ENCODE measurements at regions not wholly inside any gene's neighbourhood (a gene's known extent, or its start where the extent isn't known, plus 50 kb on each side); places are given as distances from the start of the nearest gene placed in this dataset.
"Not testable (repeated sequence)": the region's sequence is repeated elsewhere in the genome, so short reads cannot be mapped to it uniquely, and the experiment has no call there.

GRCh38 chr15:26126070-26126469 lies 262.9 kb upstream of the ATP10A start:
- DNase-seq (ENCODE audit: low read depth) = no peak

GRCh38 chr15:26125664-26126063 lies 262.5 kb upstream of the ATP10A start:
- H3K4me3 ChIP-seq (ENCODE audit: low read depth, low read length) = no peak overlapping the region
- TF ChIP-seq CTCF (IDR thresholded peaks at IDR 0.05; ENCODE audit: low read depth, low read length) = no peak
- TF ChIP-seq POLR2A (IDR thresholded peaks at IDR 0.05; ENCODE audit: extremely low read depth, insufficient read length) = no peak
- TF ChIP-seq MYC (IDR thresholded peaks at IDR 0.05; ENCODE audit: low read depth, low read length) = no peak
- TF ChIP-seq MAX (IDR thresholded peaks at IDR 0.05; ENCODE audit: low read depth, low read length) = no peak
- no peak for DNase-seq (ENCODE audit: low read depth)

More at GRCh38 chr15:26126070-26126469, 262.9 kb upstream of the ATP10A start:
- no peak overlapping the region for H3K4me3 ChIP-seq (ENCODE audit: low read depth, low read length)
- no peak for TF ChIP-seq MAX (IDR thresholded peaks at IDR 0.05; ENCODE audit: low read depth, low read length)
- TF ChIP-seq MYC (IDR thresholded peaks at IDR 0.05; ENCODE audit: low read depth, low read length) = no peak
- TF ChIP-seq POLR2A (IDR thresholded peaks at IDR 0.05; ENCODE audit: extremely low read depth, insufficient read length) = no peak
- no peak for TF ChIP-seq CTCF (IDR thresholded peaks at IDR 0.05; ENCODE audit: low read depth, low read length)

- no peak overlapping the region for H3K4me3 ChIP-seq (ENCODE audit: low read depth, low read length)
- no peak for DNase-seq (ENCODE audit: low read depth)
- TF ChIP-seq MAX (IDR thresholded peaks at IDR 0.05; ENCODE audit: low read depth, low read length) (no peak), MYC (IDR thresholded peaks at IDR 0.05; ENCODE audit: low read depth, low read length) (no peak), CTCF (IDR thresholded peaks at IDR 0.05; ENCODE audit: low read depth, low read length) (no peak), POLR2A (IDR thresholded peaks at IDR 0.05; ENCODE audit: extremely low read depth, insufficient read length) (no peak)
These were observed 256.2 kb upstream of the ATP10A start for GRCh38 chr15:26119322-26119721.

- DNase-seq (ENCODE audit: low read depth) = no peak
- TF ChIP-seq MAX (IDR thresholded peaks at IDR 0.05; ENCODE audit: low read depth, low read length) = no peak
- H3K4me3 ChIP-seq (ENCODE audit: low read depth, low read length) = no peak overlapping the region
These were observed 252.3 kb upstream of the ATP10A start for GRCh38 chr15:26115229-26115943.

- DNase-seq (ENCODE audit: low read depth); H3K4me3 ChIP-seq (ENCODE audit: low read depth, low read length): not testable (repeated sequence)
These were observed 251.0 kb upstream of the ATP10A start for GRCh38 chr15:26114128-26114527.

GRCh38 chr15:26113296-26113695 lies 250.2 kb upstream of the ATP10A start:
- DNase-seq (ENCODE audit: low read depth) = no peak
- TF ChIP-seq POLR2A (IDR thresholded peaks at IDR 0.05; ENCODE audit: extremely low read depth, insufficient read length) = no peak
- no peak for TF ChIP-seq MYC (IDR thresholded peaks at IDR 0.05; ENCODE audit: low read depth, low read length)
- TF ChIP-seq MAX (IDR thresholded peaks at IDR 0.05; ENCODE audit: low read depth, low read length) = no peak
- TF ChIP-seq CTCF (IDR thresholded peaks at IDR 0.05; ENCODE audit: low read depth, low read length) = no peak

GRCh38 chr15:26109203-26109602 lies 246.1 kb upstream of the ATP10A start:
- TF ChIP-seq MAX (IDR thresholded peaks at IDR 0.05; ENCODE audit: low read depth, low read length) (no peak), CTCF (IDR thresholded peaks at IDR 0.05; ENCODE audit: low read depth, low read length) (no peak), POLR2A (IDR thresholded peaks at IDR 0.05; ENCODE audit: extremely low read depth, insufficient read length) (no peak), MYC (IDR thresholded peaks at IDR 0.05; ENCODE audit: low read depth, low read length) (no peak)
- no peak for DNase-seq (ENCODE audit: low read depth)
- no peak overlapping the region for H3K4me3 ChIP-seq (ENCODE audit: low read depth, low read length)

More at GRCh38 chr15:26113296-26113695, 250.2 kb upstream of the ATP10A start:
- H3K4me3 ChIP-seq (ENCODE audit: low read depth, low read length) = no peak overlapping the region
